ENCODE measurements at regions not wholly inside any gene's neighbourhood (a gene's known extent, or its start where the extent isn't known, plus 50 kb on each side); places are given as distances from the start of the nearest gene placed in this dataset.

DNA sequence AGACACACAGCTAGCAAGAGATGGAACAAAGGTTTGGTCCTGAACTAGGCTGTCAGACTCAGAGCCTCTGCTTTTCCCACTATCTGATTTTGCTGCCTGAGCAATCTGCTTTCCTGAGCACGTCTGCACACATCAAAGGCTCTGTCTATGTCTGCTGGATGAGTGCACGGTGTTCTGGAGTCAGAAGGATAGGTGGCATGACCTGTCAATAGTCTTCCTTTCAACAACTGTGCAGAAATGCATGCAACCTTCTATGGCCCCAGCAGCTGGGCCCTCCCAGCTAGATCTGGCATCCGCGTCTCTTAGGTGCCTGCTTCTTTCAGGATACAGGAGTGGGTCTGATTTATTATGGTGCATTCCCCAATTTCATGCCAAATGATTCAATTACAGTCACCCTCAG is 138.3 kb downstream of the UTP18 start:
- H3K27ac ChIP-seq (ENCODE audit: low read depth in 1 of 2, low read length in 1 of 2), result no peak overlapping the region
- H3K9me3 ChIP-seq (ENCODE audit: control insufficient read depth in 4 of 4, insufficient read depth in 3 of 4, low read length in 3 of 4), result peaks cover 0 to 3% (median 0%) of the 10 kb centered on the region in 4 donors
- no peaks in the 10 kb centered on the region for H3K27me3 ChIP-seq (ENCODE audit: control insufficient read depth in 3 of 3, insufficient read depth in 3 of 3, low read length in 2 of 3)
- no peaks in the 10 kb centered on the region for H3K4me1 ChIP-seq (ENCODE audit: control insufficient read depth in 5 of 5, insufficient read depth in 5 of 5, low read length in 5 of 5)
- H3K4me3 ChIP-seq, result no peak overlapping the region
- no peak overlapping the region for H3K9ac ChIP-seq (ENCODE audit: insufficient read depth in 1 of 2, low read length in 2 of 2)
- ATAC-seq (ENCODE audit: insufficient read depth, low FRiP score) (no peak), DNase-seq (no peak)
- TF ChIP-seq CTCF (IDR thresholded peaks at IDR 0.05; ENCODE audit: control extremely low read depth, extremely low read depth), result no peak
- WGBS, 2 donors, result 53 to 77% methylated on average over 4 of the region's 4 CpGs
- H3K36me3 ChIP-seq (ENCODE audit: control insufficient read depth in 4 of 4, insufficient read depth in 4 of 4, low read length in 4 of 4), result no peaks in the 10 kb centered on the region

GRCh38 chr17:51401279-51401678 is 140.9 kb downstream of the UTP18 start:
- ATAC-seq (ENCODE audit: insufficient read depth, low FRiP score) (no peak), DNase-seq (no peak)
- TF ChIP-seq CTCF (IDR thresholded peaks at IDR 0.05; ENCODE audit: control extremely low read depth, extremely low read depth), result no peak
- H3K9ac ChIP-seq (ENCODE audit: insufficient read depth in 1 of 2, low read length in 2 of 2), result no peak overlapping the region
- no peak overlapping the region for H3K27ac ChIP-seq (ENCODE audit: low read depth in 1 of 2, low read length in 1 of 2)
- WGBS, 2 donors, result 47 to 60% methylated on average over 4 to 5 of the region's 5 CpGs
- H3K4me3 ChIP-seq, result no peak overlapping the region
- H3K4me1 ChIP-seq (ENCODE audit: control insufficient read depth in 5 of 5, insufficient read depth in 5 of 5, low read length in 5 of 5), result no peaks in the 10 kb centered on the region
- H3K9me3 ChIP-seq (ENCODE audit: control insufficient read depth in 4 of 4, insufficient read depth in 3 of 4, low read length in 3 of 4), result peaks cover 0 to 4% (median 0%) of the 10 kb centered on the region in 4 donors
- H3K36me3 ChIP-seq (ENCODE audit: control insufficient read depth in 4 of 4, insufficient read depth in 4 of 4, low read length in 4 of 4), result no peaks in the 10 kb centered on the region
- H3K27me3 ChIP-seq (ENCODE audit: control insufficient read depth in 3 of 3, insufficient read depth in 3 of 3, low read length in 2 of 3), result no peaks in the 10 kb centered on the region

DNA sequence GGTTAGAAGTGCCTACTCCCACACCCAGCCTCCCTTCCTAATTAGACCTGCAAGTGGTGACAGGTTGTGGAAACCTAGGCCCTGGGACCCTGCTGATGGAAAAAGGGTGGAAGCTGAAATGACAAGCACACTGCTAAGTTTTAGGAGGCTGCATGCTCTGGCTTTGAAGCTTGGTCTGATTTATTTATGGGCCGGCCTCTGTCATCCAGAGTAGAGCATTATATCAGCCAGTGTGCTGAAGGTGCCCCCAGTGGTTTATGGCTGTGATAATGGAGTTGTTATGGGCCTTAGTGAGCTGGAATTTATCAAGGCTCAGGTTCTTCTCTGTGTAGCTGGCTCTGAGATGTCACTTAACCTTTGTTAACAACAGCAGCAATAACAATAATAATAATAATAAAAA is 142.6 kb downstream of the UTP18 start:
- Histone ChIP-seq H3K27me3 (ENCODE audit: control insufficient read depth in 3 of 3, insufficient read depth in 3 of 3, low read length in 2 of 3) (no peaks in the 10 kb centered on the region), H3K36me3 (ENCODE audit: control insufficient read depth in 4 of 4, insufficient read depth in 4 of 4, low read length in 4 of 4) (no peaks in the 10 kb centered on the region), H3K4me1 (ENCODE audit: control insufficient read depth in 5 of 5, insufficient read depth in 5 of 5, low read length in 5 of 5) (no peaks in the 10 kb centered on the region), H3K27ac (ENCODE audit: low read depth in 1 of 2, low read length in 1 of 2) (no peak overlapping the region), H3K9me3 (ENCODE audit: control insufficient read depth in 4 of 4, insufficient read depth in 3 of 4, low read length in 3 of 4) (peaks cover 0 to 4% (median 0%) of the 10 kb centered on the region in 4 donors), H3K4me3 (no peak overlapping the region), H3K9ac (ENCODE audit: insufficient read depth in 1 of 2, low read length in 2 of 2) (no peak overlapping the region)
- WGBS, 2 donors, result 88 to 93% methylated on average over 1 of the region's 1 CpG
- ATAC-seq (ENCODE audit: insufficient read depth, low FRiP score), result no peak
- no peak for TF ChIP-seq CTCF (IDR thresholded peaks at IDR 0.05; ENCODE audit: control extremely low read depth, extremely low read depth)
- no peak for DNase-seq

DNA sequence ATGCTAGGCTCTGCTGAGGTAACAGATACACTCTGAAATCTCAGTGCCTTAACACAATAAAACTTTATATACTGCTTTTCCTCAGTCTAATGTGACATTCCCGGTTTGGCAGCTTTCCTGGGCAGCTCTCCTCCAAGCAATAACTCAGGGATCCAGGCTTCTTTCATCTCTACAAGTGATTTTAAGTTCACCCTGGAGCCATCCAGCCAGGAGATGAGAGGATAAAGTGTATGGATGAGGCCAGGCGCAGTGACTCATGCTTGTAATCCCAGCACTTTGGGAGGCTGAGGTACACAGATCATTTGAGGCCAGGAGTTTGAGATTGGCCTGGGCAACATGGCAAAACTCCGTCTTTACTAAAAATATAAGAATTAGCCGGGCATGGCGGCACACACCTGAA is 147.2 kb downstream of the UTP18 start:
- H3K27me3 ChIP-seq (ENCODE audit: control insufficient read depth in 3 of 3, insufficient read depth in 3 of 3, low read length in 2 of 3), result no peaks in the 10 kb centered on the region
- WGBS, 2 donors, result 89% methylated on average over 5 of the region's 5 CpGs
- H3K27ac ChIP-seq (ENCODE audit: low read depth in 1 of 2, low read length in 1 of 2), result no peak overlapping the region
- no peaks in the 10 kb centered on the region for H3K4me1 ChIP-seq (ENCODE audit: control insufficient read depth in 5 of 5, insufficient read depth in 5 of 5, low read length in 5 of 5)
- no peak for DNase-seq
- H3K9me3 ChIP-seq (ENCODE audit: control insufficient read depth in 4 of 4, insufficient read depth in 3 of 4, low read length in 3 of 4), result peaks cover 0 to 3% (median 0%) of the 10 kb centered on the region in 4 donors
- H3K36me3 ChIP-seq (ENCODE audit: control insufficient read depth in 4 of 4, insufficient read depth in 4 of 4, low read length in 4 of 4), result no peaks in the 10 kb centered on the region
- TF ChIP-seq CTCF (IDR thresholded peaks at IDR 0.05; ENCODE audit: control extremely low read depth, extremely low read depth), result no peak
- H3K9ac ChIP-seq (ENCODE audit: insufficient read depth in 1 of 2, low read length in 2 of 2), result no peak overlapping the region
- ATAC-seq (ENCODE audit: insufficient read depth, low FRiP score), result no peak
- H3K4me3 ChIP-seq, result no peak overlapping the region

Data from lung (tissue), 11 donors.